Endothelial cell (in vitro differentiated cells): ENCODE measurements at regions not wholly inside any gene's neighbourhood (a gene's known extent, or its start where the extent isn't known, plus 50 kb on each side); places are given as distances from the start of the nearest gene placed in this dataset.
"Not testable (repeated sequence)": the region's sequence is repeated elsewhere in the genome, so short reads cannot be mapped to it uniquely, and the experiment has no call there.

ENCODE experiments used
- DNase-seq: peaks from one replicate; pipeline ENCODE4 v3.0.0; 2021; ENCODE audit warnings: low spot score
- H3K27ac Mint-ChIP-seq: one replicate; pipeline ENCODE4 v1.8.0; 2021; ENCODE audit warnings: mixed read lengths, inconsistent platforms; ENCODE audit not compliant: unreplicated experiment
- H3K27me3 Mint-ChIP-seq: one replicate; pipeline ENCODE4 v1.8.0; 2021; ENCODE audit warnings: mild to moderate bottlenecking, moderate library complexity, mixed read lengths, inconsistent platforms; ENCODE audit not compliant: unreplicated experiment
- H3K36me3 Mint-ChIP-seq: one replicate; pipeline ENCODE4 v1.8.0; 2021; ENCODE audit warnings: mild to moderate bottlenecking, low read depth, mixed read lengths, inconsistent platforms; ENCODE audit not compliant: unreplicated experiment
- H3K4me1 Mint-ChIP-seq: one replicate; pipeline ENCODE4 v1.8.0; 2021; ENCODE audit warnings: mild to moderate bottlenecking, mixed read lengths, inconsistent platforms; ENCODE audit not compliant: unreplicated experiment
- H3K4me3 Mint-ChIP-seq: one replicate; pipeline ENCODE4 v1.8.0; 2021; ENCODE audit warnings: mild to moderate bottlenecking, mixed read lengths, inconsistent platforms; ENCODE audit not compliant: unreplicated experiment
- H3K9me3 Mint-ChIP-seq: one replicate; pipeline ENCODE4 v1.8.0; 2021; ENCODE audit warnings: mixed read lengths, inconsistent platforms; ENCODE audit not compliant: unreplicated experiment
- CTCF ChIP-seq: fragments of 200-600 bp; sonication (generic); IDR thresholded peaks from one replicate; pipeline ENCODE4 v1.5.0; 2021; ENCODE audit warnings: antibody characterized with exemption; ENCODE audit not compliant: unreplicated experiment

GRCh38 chr3:152772674-152773225, 62.2 kb upstream of the P2RY1 start:
- Mint-ChIP-seq H3K4me1 (no peaks in the 10 kb centered on the region), H3K27me3 (no peaks in the 10 kb centered on the region), H3K9me3 (no peaks in the 10 kb centered on the region), H3K36me3 (no peaks in the 10 kb centered on the region), H3K4me3 (no peak overlapping the region), H3K27ac (no peak overlapping the region)
- no peak for TF ChIP-seq CTCF
- DNase-seq, result no peak

GRCh38 chr3:152773633-152774032, 61.3 kb upstream of the P2RY1 start:
- no peak for TF ChIP-seq CTCF
- Mint-ChIP-seq H3K4me3 (no peak overlapping the region), H3K4me1 (no peaks in the 10 kb centered on the region), H3K36me3 (no peaks in the 10 kb centered on the region), H3K27me3 (no peaks in the 10 kb centered on the region), H3K27ac (no peak overlapping the region), H3K9me3 (no peaks in the 10 kb centered on the region)
- no peak for DNase-seq

- H3K36me3 Mint-ChIP-seq, H3K27me3 Mint-ChIP-seq, DNase-seq, H3K9me3 Mint-ChIP-seq, H3K4me3 Mint-ChIP-seq, H3K27ac Mint-ChIP-seq, H3K4me1 Mint-ChIP-seq: not testable (repeated sequence)
These were observed 60.7 kb upstream of the P2RY1 start for GRCh38 chr3:152774230-152774629.

GRCh38 chr3:152778022-152778421, 56.9 kb upstream of the P2RY1 start:
- DNase-seq, result no peak
- no peak for TF ChIP-seq CTCF
- Mint-ChIP-seq H3K36me3 (no peaks in the 10 kb centered on the region), H3K27ac (no peak overlapping the region), H3K27me3 (no peaks in the 10 kb centered on the region), H3K4me1 (peaks cover 3% of the 10 kb centered on the region), H3K4me3 (no peak overlapping the region), H3K9me3 (no peaks in the 10 kb centered on the region)

- Mint-ChIP-seq H3K9me3 (peaks cover 4% of the 10 kb centered on the region), H3K27me3 (no peaks in the 10 kb centered on the region), H3K27ac (no peak overlapping the region), H3K36me3 (peaks cover under 1% of the 10 kb centered on the region), H3K4me3 (no peak overlapping the region), H3K4me1 (peaks cover 3% of the 10 kb centered on the region)
- no peak for TF ChIP-seq CTCF
- no peak for DNase-seq
These were observed 55.3 kb upstream of the P2RY1 start for GRCh38 chr3:152779653-152780052.
